A673 (cell line): ENCODE measurements at regions not wholly inside any gene's neighbourhood (a gene's known extent, or its start where the extent isn't known, plus 50 kb on each side); places are given as distances from the start of the nearest gene placed in this dataset.

Source experiments
- BruUV-seq: library from RNA; stranded (reverse); fragments of 400-500 nt; replicated peaks from 2 replicates; lab custom pipeline; 2021; lab: Mats Ljungman, UMichigan
- CTCF ChIA-PET: fragments of 300-600 bp; sonication (Branson Sonifier 250); formaldehyde crosslinking; loops from one replicate; lab custom pipeline; 2022; ENCODE audit warnings: antibody characterized with exemption; lab: Charles Lee
- POLR2A ChIA-PET: fragments of 300-600 bp; sonication (Branson Sonifier 250); formaldehyde crosslinking; loops from one replicate; lab custom pipeline; 2022; ENCODE audit warnings: antibody characterized with exemption; ENCODE audit not compliant: low non-redundant PET; lab: Charles Lee
- DNase-seq: peaks from one replicate; pipeline ENCODE4 v3.0.0-alpha.2; 2015; ENCODE audit warnings: low spot score
- H3K27ac ChIP-seq: fragments of 200-600 bp; sonication (generic); 2 replicates; pipeline ENCODE4 v1.5.1; 2016; ENCODE audit warnings: mixed run types, low read depth, mild to moderate bottlenecking, mixed read lengths, antibody characterized with exemption, low read length; ENCODE audit not compliant: poor library complexity, severe bottlenecking
- H3K27me3 ChIP-seq: fragments of 200-600 bp; sonication (generic); replicated peaks from 2 replicates; pipeline ENCODE4 v1.6.1; 2017; ENCODE audit warnings: mixed run types, low read depth, mild to moderate bottlenecking, mixed read lengths, antibody characterized with exemption, low read length; ENCODE audit not compliant: insufficient read depth, poor library complexity
- H3K36me3 ChIP-seq: fragments of 200-600 bp; sonication (generic); 2 replicates; pipeline ENCODE4 v1.6.1; 2016; ENCODE audit warnings: mixed run types, mild to moderate bottlenecking, mixed read lengths, antibody characterized with exemption, low read length; ENCODE audit not compliant: insufficient read depth, poor library complexity, severe bottlenecking
- H3K4me1 ChIP-seq: fragments of 200-600 bp; sonication (generic); 2 replicates; pipeline ENCODE4 v1.6.1; 2017; ENCODE audit warnings: mixed run types, mild to moderate bottlenecking, mixed read lengths, antibody characterized with exemption, low read length; ENCODE audit not compliant: insufficient read depth, poor library complexity, severe bottlenecking
- H3K4me3 ChIP-seq: fragments of 200-600 bp; sonication (generic); 2 replicates; pipeline ENCODE4 v1.5.1; 2016; ENCODE audit warnings: low read depth, mixed run types, mild to moderate bottlenecking, mixed read lengths, low read length; ENCODE audit not compliant: poor library complexity, severe bottlenecking
- H3K9me3 ChIP-seq: fragments of 200-600 bp; sonication (generic); 2 replicates; pipeline ENCODE4 v1.6.1; 2016; ENCODE audit warnings: mixed run types, low read depth, mild to moderate bottlenecking, mixed read lengths, antibody characterized with exemption, low read length; ENCODE audit not compliant: poor library complexity, severe bottlenecking
- CTCF ChIP-seq: fragments of 300-800, 200-600 bp; sonication (generic); conservative IDR thresholded peaks from 2 replicates; pipeline ENCODE4 v1.5.1; 2017; ENCODE audit warnings: low read depth, mild to moderate bottlenecking, antibody characterized with exemption, low read length, moderate library complexity, mixed read lengths
- EZH2 ChIP-seq: fragments of 200-600 bp; sonication (generic); IDR thresholded peaks from 2 replicates; pipeline ENCODE4 v1.6.1; 2017; ENCODE audit warnings: borderline replicate concordance, low read depth, mild to moderate bottlenecking, mixed read lengths, antibody characterized with exemption, low read length; ENCODE audit not compliant: poor library complexity, severe bottlenecking
- intact Hi-C: fragments of 100-400 bp; cut with micrococcal nuclease; formaldehyde crosslinking; loops from one replicate; pipeline ENCODE4 v1.10.0; 2022; ENCODE audit not compliant: unreplicated experiment

GRCh38 chr18:11269257-11269656, 119.9 kb upstream of the PIEZO2 start:
- POLR2A ChIA-PET = no interaction called here
- CTCF ChIA-PET = interaction anchor here (1.2 kb wide), 1 partner anchor 284 kb away, joined by 3 read pairs; no protein-coding TSS in a partner anchor
- intact Hi-C loops = no loop called here

DNA sequence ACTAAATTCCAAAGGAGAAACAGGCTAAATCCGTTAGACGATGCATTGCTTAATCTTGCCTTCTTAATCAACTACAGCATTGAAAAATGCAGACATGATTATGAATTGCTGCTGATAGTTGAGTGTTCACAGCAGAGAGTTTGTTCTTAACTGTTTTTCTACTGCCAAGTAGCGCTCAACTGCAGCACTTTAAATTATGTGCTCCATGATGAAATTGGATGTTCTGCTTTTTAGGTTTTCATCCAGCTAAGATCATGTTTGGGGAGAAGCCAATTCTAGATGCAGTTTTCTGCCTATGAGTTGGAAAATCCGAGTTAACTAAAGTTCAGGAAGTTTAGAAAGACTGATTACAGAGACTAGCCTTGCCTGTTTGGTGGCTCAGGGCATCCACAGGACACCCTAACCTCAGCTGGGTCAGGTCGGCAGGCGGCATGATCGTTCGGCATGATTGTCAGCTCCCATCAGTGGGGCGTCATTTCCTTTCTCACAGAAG, 119.4 kb upstream of the PIEZO2 start:
- no peak for DNase-seq
- BruUV-seq = no TSS peak
- no peaks in the 10 kb centered on the region for H3K36me3 ChIP-seq
- H3K27ac ChIP-seq = no peak overlapping the region
- peaks cover 39% of the 10 kb centered on the region for H3K27me3 ChIP-seq
- intact Hi-C loops = no loop called here
- TF ChIP-seq CTCF (no peak), EZH2 (no peak)
- POLR2A ChIA-PET = no interaction called here
- H3K9me3 ChIP-seq = peaks cover 2% of the 10 kb centered on the region
- CTCF ChIA-PET = interaction anchor here (1.2 kb wide), 1 partner anchor 285 kb away, joined by 3 read pairs; no protein-coding TSS in a partner anchor
- no peaks in the 10 kb centered on the region for H3K4me1 ChIP-seq
- H3K4me3 ChIP-seq = no peak overlapping the region

More at GRCh38 chr18:11269257-11269656, 119.9 kb upstream of the PIEZO2 start:
- no peaks in the 10 kb centered on the region for H3K9me3 ChIP-seq
- no TSS peak for BruUV-seq
- DNase-seq = no peak
- peaks cover 39% of the 10 kb centered on the region for H3K27me3 ChIP-seq
- H3K27ac ChIP-seq = no peak overlapping the region
- H3K36me3 ChIP-seq = no peaks in the 10 kb centered on the region
- no peaks in the 10 kb centered on the region for H3K4me1 ChIP-seq
- H3K4me3 ChIP-seq = no peak overlapping the region
- TF ChIP-seq CTCF (no peak), EZH2 (no peak)

GRCh38 chr18:11268153-11268552, 118.8 kb upstream of the PIEZO2 start:
- intact Hi-C loops = no loop called here
- no peak overlapping the region for H3K4me3 ChIP-seq
- no peak for TF ChIP-seq EZH2
- TF ChIP-seq CTCF = no peak
- no TSS peak for BruUV-seq
- POLR2A ChIA-PET = no interaction called here
- H3K4me1 ChIP-seq = no peaks in the 10 kb centered on the region
- DNase-seq = no peak
- CTCF ChIA-PET = interaction anchor here (1.2 kb wide), 1 partner anchor 285 kb away, joined by 3 read pairs; no protein-coding TSS in a partner anchor
- no peak overlapping the region for H3K27ac ChIP-seq
- no peaks in the 10 kb centered on the region for H3K36me3 ChIP-seq
- peaks cover 7% of the 10 kb centered on the region for H3K9me3 ChIP-seq
- peaks cover 39% of the 10 kb centered on the region for H3K27me3 ChIP-seq
